Breast epithelium (tissue), 4 donors: ENCODE measurements at regions not wholly inside any gene's neighbourhood (a gene's known extent, or its start where the extent isn't known, plus 50 kb on each side); places are given as distances from the start of the nearest gene placed in this dataset.

ENCODE experiments used
- DNase-seq, 2 donors: peaks; one replicate each; pipeline ENCODE4 v3.0.0-alpha.2; 2019; ENCODE audit warnings: low spot score in 2 of 2
- H3K27ac ChIP-seq, 2 donors: fragments of 200-600 bp; sonication (generic) in 1 of 2; one replicate each; pipeline ENCODE4 v1.5.1; 2016 to 2019; ENCODE audit warnings: mild to moderate bottlenecking in 1 of 2
- H3K27me3 ChIP-seq, 2 donors: fragments of 200-600 bp; sonication (generic) in 1 of 2; one replicate each; pipeline versions ENCODE4 v1.5.1 to v1.6.0; 2017 to 2019; ENCODE audit warnings: control low read depth in 1 of 2, mild to moderate bottlenecking in 1 of 2
- H3K36me3 ChIP-seq: fragments of 200-600 bp; one replicate; pipeline ENCODE4 v1.5.1; 2019
- H3K4me1 ChIP-seq, 2 donors: fragments of 200-600 bp; sonication (generic); one replicate each; pipeline ENCODE4 v1.5.1; 2016 to 2019; ENCODE audit warnings: control low read depth in 1 of 2
- H3K4me3 ChIP-seq, 3 donors: fragments of 200-600 bp; sonication (generic); 1 replicate in 2 of 3; 2 replicates in 1 of 3; pipeline ENCODE4 v1.5.1; 2016 to 2019; ENCODE audit warnings: mild to moderate bottlenecking in 3 of 3, moderate library complexity in 2 of 3
- H3K9me3 ChIP-seq, 2 donors: fragments of 200-600 bp; sonication (generic) in 1 of 2; one replicate each; pipeline ENCODE4 v1.5.1; 2016 to 2019; ENCODE audit warnings: control low read depth in 1 of 2
- CTCF ChIP-seq, 3 donors: fragments of 450-650 bp; IDR thresholded peaks; one replicate each; pipeline ENCODE4 v1.5.1; 2016 to 2017; ENCODE audit warnings: antibody characterized with exemption in 3 of 3, mild to moderate bottlenecking in 3 of 3, moderate library complexity in 3 of 3
- POLR2A ChIP-seq: fragments of 450-650 bp; IDR thresholded peaks from one replicate; pipeline ENCODE4 v1.6.1; 2016; ENCODE audit warnings: antibody characterized with exemption, mild to moderate bottlenecking, moderate library complexity
- POLR2AphosphoS5 ChIP-seq, 3 donors: sonication (generic); formaldehyde crosslinking; IDR thresholded peaks; one replicate each; pipeline ENCODE4 v1.6.1; 2017; ENCODE audit warnings: antibody characterized with exemption in 3 of 3
- intact Hi-C: fragments of 100-400 bp; cut with DNase I; formaldehyde crosslinking; loops from one replicate; pipeline ENCODE4 v1.15.1; 2023; ENCODE audit warnings: low total_unique reads

GRCh38 chr4:100118181-100118580 is 72.1 kb downstream of the DDIT4L start:
- Histone ChIP-seq H3K36me3 (no peaks in the 10 kb centered on the region), H3K4me3 (no peak overlapping the region), H3K4me1 (no peaks in the 10 kb centered on the region), H3K27ac (no peak overlapping the region), H3K27me3 (no peaks in the 10 kb centered on the region), H3K9me3 (no peaks in the 10 kb centered on the region)
- TF ChIP-seq POLR2A (no peak), CTCF (IDR thresholded peaks at IDR 0.05) (no peak), POLR2AphosphoS5 (IDR thresholded peaks at IDR 0.05) (no peak)
- intact Hi-C loops: no loop called here
- no peak for DNase-seq

GRCh38 chr4:100117750-100118149 is 72.5 kb downstream of the DDIT4L start:
- no peaks in the 10 kb centered on the region for H3K4me1 ChIP-seq
- intact Hi-C loops: no loop called here
- H3K27ac ChIP-seq: no peak overlapping the region
- DNase-seq: no peak
- H3K27me3 ChIP-seq: no peaks in the 10 kb centered on the region
- TF ChIP-seq POLR2A (no peak), CTCF (IDR thresholded peaks at IDR 0.05) (no peak), POLR2AphosphoS5 (IDR thresholded peaks at IDR 0.05) (no peak)
- H3K9me3 ChIP-seq: no peaks in the 10 kb centered on the region
- H3K36me3 ChIP-seq: no peaks in the 10 kb centered on the region
- no peak overlapping the region for H3K4me3 ChIP-seq

- Histone ChIP-seq H3K27me3 (no peaks in the 10 kb centered on the region), H3K9me3 (no peaks in the 10 kb centered on the region), H3K27ac (no peak overlapping the region), H3K4me1 (no peaks in the 10 kb centered on the region), H3K36me3 (no peaks in the 10 kb centered on the region), H3K4me3 (no peak overlapping the region)
- no peak for DNase-seq
- intact Hi-C loops: no loop called here
- TF ChIP-seq POLR2AphosphoS5 (IDR thresholded peaks at IDR 0.05) (no peak), CTCF (IDR thresholded peaks at IDR 0.05) (no peak), POLR2A (no peak)
These were observed 75.4 kb downstream of the DDIT4L start for GRCh38 chr4:100114909-100115308.

GRCh38 chr4:100113732-100114131 is 76.5 kb downstream of the DDIT4L start:
- Histone ChIP-seq H3K27ac (no peak overlapping the region), H3K36me3 (no peaks in the 10 kb centered on the region), H3K9me3 (no peaks in the 10 kb centered on the region), H3K4me3 (no peak overlapping the region), H3K27me3 (no peaks in the 10 kb centered on the region), H3K4me1 (no peaks in the 10 kb centered on the region)
- DNase-seq: no peak
- TF ChIP-seq POLR2AphosphoS5 (IDR thresholded peaks at IDR 0.05): no peak
- no peak for TF ChIP-seq POLR2A
- TF ChIP-seq CTCF (IDR thresholded peaks at IDR 0.05): no peak
- intact Hi-C loops: no loop called here

- Histone ChIP-seq H3K9me3 (no peaks in the 10 kb centered on the region), H3K36me3 (no peaks in the 10 kb centered on the region), H3K27me3 (no peaks in the 10 kb centered on the region), H3K4me3 (no peak overlapping the region), H3K4me1 (no peaks in the 10 kb centered on the region), H3K27ac (no peak overlapping the region)
- DNase-seq: no peak
- no peak for TF ChIP-seq POLR2AphosphoS5 (IDR thresholded peaks at IDR 0.05)
- no peak for TF ChIP-seq POLR2A
- TF ChIP-seq CTCF (IDR thresholded peaks at IDR 0.05): no peak
- intact Hi-C loops: no loop called here
These were observed 77.2 kb downstream of the DDIT4L start for GRCh38 chr4:100113096-100113495.
